ENCODE measurements at regions not wholly inside any gene's neighbourhood (a gene's known extent, or its start where the extent isn't known, plus 50 kb on each side); places are given as distances from the start of the nearest gene placed in this dataset.
"Not testable (repeated sequence)": the region's sequence is repeated elsewhere in the genome, so short reads cannot be mapped to it uniquely, and the experiment has no call there.

DNA sequence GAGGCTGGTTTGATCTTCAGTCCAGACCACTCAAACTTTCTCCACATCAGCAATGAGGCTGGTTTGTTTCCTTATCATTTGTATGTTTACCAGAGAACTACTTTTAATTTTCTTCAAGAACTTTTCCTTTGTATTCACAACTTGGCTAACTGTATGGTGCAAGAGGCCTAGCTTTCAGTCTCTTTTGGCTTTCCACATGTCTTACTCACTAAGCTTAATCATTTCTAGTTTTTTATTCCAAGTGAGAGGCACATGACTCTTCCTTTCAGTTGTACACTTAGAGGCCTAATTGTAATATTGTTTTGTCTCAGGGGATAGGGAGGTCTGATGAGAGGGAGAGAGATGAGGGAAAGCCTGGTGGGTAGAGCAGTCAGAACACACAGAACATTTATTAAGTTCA lies 554.0 kb upstream of the ARRDC3 start:
- no peak for DNase-seq (ENCODE audit: low spot score)
- H3K4me3 Mint-ChIP-seq (ENCODE audit: unreplicated experiment), result no peak overlapping the region
- no peaks in the 10 kb centered on the region for H3K36me3 Mint-ChIP-seq (ENCODE audit: low read depth)
- peaks cover 6% of the 10 kb centered on the region for H3K4me1 Mint-ChIP-seq (ENCODE audit: low read depth)
- no peak overlapping the region for H3K27ac Mint-ChIP-seq (ENCODE audit: unreplicated experiment)
- H3K27me3 Mint-ChIP-seq (ENCODE audit: low read depth), result no peaks in the 10 kb centered on the region
- H3K9me3 Mint-ChIP-seq (ENCODE audit: low read depth), result peaks cover 3% of the 10 kb centered on the region
- TF ChIP-seq, protein P1, sequence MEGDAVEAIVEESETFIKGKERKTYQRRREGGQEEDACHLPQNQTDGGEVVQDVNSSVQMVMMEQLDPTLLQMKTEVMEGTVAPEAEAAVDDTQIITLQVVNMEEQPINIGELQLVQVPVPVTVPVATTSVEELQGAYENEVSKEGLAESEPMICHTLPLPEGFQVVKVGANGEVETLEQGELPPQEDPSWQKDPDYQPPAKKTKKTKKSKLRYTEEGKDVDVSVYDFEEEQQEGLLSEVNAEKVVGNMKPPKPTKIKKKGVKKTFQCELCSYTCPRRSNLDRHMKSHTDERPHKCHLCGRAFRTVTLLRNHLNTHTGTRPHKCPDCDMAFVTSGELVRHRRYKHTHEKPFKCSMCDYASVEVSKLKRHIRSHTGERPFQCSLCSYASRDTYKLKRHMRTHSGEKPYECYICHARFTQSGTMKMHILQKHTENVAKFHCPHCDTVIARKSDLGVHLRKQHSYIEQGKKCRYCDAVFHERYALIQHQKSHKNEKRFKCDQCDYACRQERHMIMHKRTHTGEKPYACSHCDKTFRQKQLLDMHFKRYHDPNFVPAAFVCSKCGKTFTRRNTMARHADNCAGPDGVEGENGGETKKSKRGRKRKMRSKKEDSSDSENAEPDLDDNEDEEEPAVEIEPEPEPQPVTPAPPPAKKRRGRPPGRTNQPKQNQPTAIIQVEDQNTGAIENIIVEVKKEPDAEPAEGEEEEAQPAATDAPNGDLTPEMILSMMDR (IDR thresholded peaks at IDR 0.05), result no peak

DNA sequence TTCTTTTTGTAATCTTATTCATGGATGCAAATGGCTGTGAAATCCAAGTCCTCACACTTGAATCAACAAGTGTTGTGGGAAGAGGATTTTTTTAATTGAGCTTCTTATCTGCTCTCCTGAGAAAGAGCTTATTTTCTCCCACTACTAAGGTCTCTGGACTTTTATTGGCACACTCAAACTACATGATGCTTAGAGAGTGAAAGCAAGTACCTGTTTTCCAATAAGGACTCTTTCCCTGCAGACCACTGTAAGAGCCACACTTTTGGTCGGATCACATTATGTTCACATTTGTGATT lies 546.4 kb upstream of the ARRDC3 start:
- Mint-ChIP-seq H3K4me1 (ENCODE audit: low read depth) (peaks cover 12% of the 10 kb centered on the region), H3K27me3 (ENCODE audit: low read depth) (no peaks in the 10 kb centered on the region), H3K9me3 (ENCODE audit: low read depth) (no peaks in the 10 kb centered on the region), H3K36me3 (ENCODE audit: low read depth) (no peaks in the 10 kb centered on the region), H3K27ac (ENCODE audit: unreplicated experiment) (no peak overlapping the region), H3K4me3 (ENCODE audit: unreplicated experiment) (no peak overlapping the region)
- TF ChIP-seq, protein P1 (IDR thresholded peaks at IDR 0.05), result peak; percentile 52
- DNase-seq (ENCODE audit: low spot score), result no peak

DNA sequence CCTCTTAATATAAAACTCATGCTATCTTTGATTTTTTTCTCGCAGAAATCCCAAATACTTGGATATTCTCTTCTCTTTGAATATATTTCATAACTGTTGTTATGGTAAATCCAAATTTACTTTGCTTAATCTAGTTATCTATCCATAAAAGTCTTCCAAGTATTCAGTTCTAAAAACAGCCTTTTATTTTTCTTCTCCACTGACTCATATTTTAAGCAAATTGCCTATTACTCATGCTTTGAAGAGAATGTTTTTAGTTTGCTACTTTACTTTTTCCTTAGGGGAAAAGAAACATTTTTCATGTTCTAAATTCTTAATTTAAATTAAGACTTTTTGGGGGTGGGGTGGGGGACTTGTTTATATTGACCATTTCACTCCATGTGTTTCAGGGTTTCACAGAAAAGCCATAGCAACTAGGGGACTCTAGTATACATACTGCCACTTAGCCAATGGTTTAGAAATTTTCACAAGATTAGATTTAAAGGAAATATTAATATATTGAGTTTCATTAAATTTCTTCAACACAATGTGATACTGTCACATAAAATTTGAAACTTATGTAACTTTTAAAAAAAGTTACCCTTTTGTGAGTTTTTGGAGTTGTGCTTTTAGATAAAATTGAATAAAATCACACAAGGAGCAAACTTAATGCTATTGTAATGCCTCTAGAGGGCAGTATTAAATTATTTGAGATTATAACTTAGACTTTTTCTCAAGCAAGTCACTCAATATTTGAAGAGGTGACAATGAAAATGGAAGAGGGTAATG lies 545.8 kb upstream of the ARRDC3 start:
- TF ChIP-seq, protein P1 (IDR thresholded peaks at IDR 0.05), result peak; percentile 96
- Mint-ChIP-seq H3K4me3 (ENCODE audit: unreplicated experiment) (no peak overlapping the region), H3K27me3 (ENCODE audit: low read depth) (no peaks in the 10 kb centered on the region), H3K9me3 (ENCODE audit: low read depth) (no peaks in the 10 kb centered on the region), H3K27ac (ENCODE audit: unreplicated experiment) (peak overlapping the region; percentile 24), H3K4me1 (ENCODE audit: low read depth) (peaks cover 12% of the 10 kb centered on the region), H3K36me3 (ENCODE audit: low read depth) (no peaks in the 10 kb centered on the region)
- no peak for DNase-seq (ENCODE audit: low spot score)

DNA sequence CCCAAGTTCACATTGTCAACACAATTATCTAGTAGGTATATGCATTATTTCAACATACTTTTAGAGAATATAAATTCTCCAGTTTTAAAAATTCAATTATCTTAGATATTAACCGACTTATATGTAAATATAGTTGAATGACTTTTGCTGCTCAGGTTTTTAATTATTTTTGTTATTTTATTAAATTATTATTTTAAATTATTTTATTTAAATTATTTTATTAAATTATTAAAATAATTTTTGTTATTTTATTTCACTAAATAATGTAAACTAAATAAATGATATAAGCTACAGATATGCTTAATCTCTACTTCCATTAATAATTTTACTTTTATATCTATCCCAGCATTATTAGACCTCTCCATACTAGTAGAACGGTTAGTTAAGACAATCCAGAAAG lies 544.3 kb upstream of the ARRDC3 start:
- no peak overlapping the region for H3K4me3 Mint-ChIP-seq (ENCODE audit: unreplicated experiment)
- H3K36me3 Mint-ChIP-seq (ENCODE audit: low read depth), result no peaks in the 10 kb centered on the region
- H3K27me3 Mint-ChIP-seq (ENCODE audit: low read depth), result no peaks in the 10 kb centered on the region

DNA sequence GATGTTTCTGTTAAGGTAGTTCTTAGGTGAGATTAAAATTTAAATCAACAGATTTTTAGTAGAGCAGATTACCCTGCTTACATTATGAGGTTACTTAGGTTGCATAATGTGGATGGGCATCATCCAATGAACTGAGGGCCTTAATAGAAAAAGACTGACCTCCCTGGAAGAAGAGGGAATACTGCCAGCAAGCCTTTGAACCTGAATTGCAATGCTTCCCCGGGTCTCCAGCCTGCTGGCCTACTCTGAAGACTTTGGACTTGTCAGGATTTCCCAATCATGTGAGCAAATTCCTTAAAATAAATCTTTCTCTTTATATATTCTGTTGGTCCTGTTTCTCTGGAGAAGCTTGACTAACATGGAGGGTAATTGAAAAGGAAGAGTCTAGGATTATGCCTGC lies 542.1 kb upstream of the ARRDC3 start:
- DNase-seq (ENCODE audit: low spot score), result no peak
- H3K4me3 Mint-ChIP-seq (ENCODE audit: unreplicated experiment), result no peak overlapping the region
- H3K4me1 Mint-ChIP-seq (ENCODE audit: low read depth), result peaks cover 12% of the 10 kb centered on the region
- H3K9me3 Mint-ChIP-seq (ENCODE audit: low read depth), result no peaks in the 10 kb centered on the region
- TF ChIP-seq, protein P1 (IDR thresholded peaks at IDR 0.05), result no peak
- no peaks in the 10 kb centered on the region for H3K27me3 Mint-ChIP-seq (ENCODE audit: low read depth)
- no peaks in the 10 kb centered on the region for H3K36me3 Mint-ChIP-seq (ENCODE audit: low read depth)
- H3K27ac Mint-ChIP-seq (ENCODE audit: unreplicated experiment), result no peak overlapping the region

More for the DNA sequence above, 544.3 kb upstream of the ARRDC3 start:
- Mint-ChIP-seq H3K9me3 (ENCODE audit: low read depth) (no peaks in the 10 kb centered on the region), H3K4me1 (ENCODE audit: low read depth) (peaks cover 12% of the 10 kb centered on the region), H3K27ac (ENCODE audit: unreplicated experiment) (no peak overlapping the region)
- TF ChIP-seq, protein P1 (IDR thresholded peaks at IDR 0.05), result no peak
- no peak for DNase-seq (ENCODE audit: low spot score)

DNA sequence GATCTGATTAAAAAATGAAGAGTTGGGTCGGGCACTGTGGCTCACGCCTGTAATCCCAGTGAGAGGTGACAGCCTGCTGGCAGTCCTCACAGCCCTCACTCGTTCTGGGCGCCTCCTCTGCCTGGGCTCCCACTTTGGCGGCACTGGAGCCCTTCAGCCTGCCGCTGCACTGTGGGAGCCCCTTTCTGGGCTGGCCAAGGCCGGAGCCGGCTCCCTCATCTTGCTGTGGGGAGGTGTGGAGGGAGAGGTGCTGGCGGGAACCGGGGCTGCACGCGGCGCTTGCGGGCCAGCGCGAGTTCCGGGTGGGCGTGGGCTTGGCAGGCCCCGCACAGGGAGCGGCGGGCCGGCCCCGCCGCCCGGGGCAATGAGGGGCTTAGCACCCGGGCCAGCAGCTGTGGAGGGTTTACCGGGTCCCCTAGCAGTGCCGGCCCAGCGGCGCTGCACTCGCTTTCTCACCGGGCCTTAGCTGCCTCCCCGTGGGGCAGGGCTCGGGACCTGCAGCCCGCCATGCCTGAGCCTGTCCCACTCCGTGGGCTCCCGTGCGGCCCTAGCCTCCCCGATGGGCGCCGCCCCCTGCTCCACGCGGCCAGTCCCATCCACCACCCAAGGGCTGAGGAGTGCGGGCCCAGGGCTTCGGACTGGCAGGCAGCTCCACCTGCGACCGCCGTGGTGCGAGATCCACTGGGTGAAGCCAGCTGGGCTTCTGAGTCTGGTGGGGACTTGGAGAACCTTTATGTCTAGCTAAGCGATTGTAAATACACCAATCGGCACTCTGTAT lies 534.1 kb upstream of the ARRDC3 start:
- DNase-seq (ENCODE audit: low spot score), result peak; percentile 89
- not testable (repeated sequence) for H3K36me3 Mint-ChIP-seq (ENCODE audit: low read depth); H3K4me3 Mint-ChIP-seq (ENCODE audit: unreplicated experiment); H3K9me3 Mint-ChIP-seq (ENCODE audit: low read depth); H3K4me1 Mint-ChIP-seq (ENCODE audit: low read depth); H3K27ac Mint-ChIP-seq (ENCODE audit: unreplicated experiment); H3K27me3 Mint-ChIP-seq (ENCODE audit: low read depth)
